Mesothelial cell of epicardium (in vitro differentiated cells): ENCODE measurements at regions not wholly inside any gene's neighbourhood (a gene's known extent, or its start where the extent isn't known, plus 50 kb on each side); places are given as distances from the start of the nearest gene placed in this dataset.

Experiments used
- DNase-seq, 2 experiments: peaks; one replicate each; pipeline ENCODE4 v3.0.0; 2021; ENCODE audit warnings: low spot score in 2 of 2; ENCODE audit not compliant: unreplicated experiment in 2 of 2
- H3K27ac Mint-ChIP-seq: 2 replicates; pipeline ENCODE4 v1.8.0; 2021; ENCODE audit warnings: mixed read lengths
- H3K27me3 Mint-ChIP-seq: 2 replicates; pipeline ENCODE4 v1.8.0; 2021; ENCODE audit warnings: low read depth, mixed read lengths
- H3K36me3 Mint-ChIP-seq: 2 replicates; pipeline ENCODE4 v1.8.0; 2021; ENCODE audit warnings: mixed read lengths
- H3K4me1 Mint-ChIP-seq: 2 replicates; pipeline ENCODE4 v1.8.0; 2021; ENCODE audit warnings: mixed read lengths
- H3K4me3 Mint-ChIP-seq: 2 replicates; pipeline ENCODE4 v1.8.0; 2021; ENCODE audit warnings: mild to moderate bottlenecking, moderate library complexity, mixed read lengths
- H3K9me3 Mint-ChIP-seq: 2 replicates; pipeline ENCODE4 v1.8.0; 2021; ENCODE audit warnings: mixed read lengths
- TF ChIP-seq, protein P1 (sequence below): fragments of 200-600 bp; sonication (generic); IDR thresholded peaks from one replicate; pipeline ENCODE4 v1.5.0; 2021; ENCODE audit warnings: antibody characterized with exemption; ENCODE audit not compliant: unreplicated experiment

DNA sequence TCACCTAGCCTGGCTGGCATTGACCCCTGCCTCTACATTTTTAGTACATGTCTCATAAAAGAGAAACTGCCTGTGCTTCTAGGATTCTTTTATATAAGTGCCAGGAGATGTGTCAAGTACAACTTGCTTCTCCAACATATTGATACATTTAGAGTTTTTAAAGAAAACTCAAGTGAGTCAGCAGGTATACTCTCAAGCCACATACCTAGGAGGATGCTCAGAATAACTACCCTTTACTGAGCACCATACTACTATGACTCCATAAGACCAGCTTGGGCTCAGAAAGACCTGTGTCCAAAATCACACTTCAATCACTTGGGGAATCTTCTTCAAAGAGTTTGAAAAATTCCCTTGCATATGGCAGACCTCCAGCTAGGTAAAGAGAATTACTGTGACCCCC is 389.8 kb upstream of the SLC24A2 start:
- TF ChIP-seq, protein P1, sequence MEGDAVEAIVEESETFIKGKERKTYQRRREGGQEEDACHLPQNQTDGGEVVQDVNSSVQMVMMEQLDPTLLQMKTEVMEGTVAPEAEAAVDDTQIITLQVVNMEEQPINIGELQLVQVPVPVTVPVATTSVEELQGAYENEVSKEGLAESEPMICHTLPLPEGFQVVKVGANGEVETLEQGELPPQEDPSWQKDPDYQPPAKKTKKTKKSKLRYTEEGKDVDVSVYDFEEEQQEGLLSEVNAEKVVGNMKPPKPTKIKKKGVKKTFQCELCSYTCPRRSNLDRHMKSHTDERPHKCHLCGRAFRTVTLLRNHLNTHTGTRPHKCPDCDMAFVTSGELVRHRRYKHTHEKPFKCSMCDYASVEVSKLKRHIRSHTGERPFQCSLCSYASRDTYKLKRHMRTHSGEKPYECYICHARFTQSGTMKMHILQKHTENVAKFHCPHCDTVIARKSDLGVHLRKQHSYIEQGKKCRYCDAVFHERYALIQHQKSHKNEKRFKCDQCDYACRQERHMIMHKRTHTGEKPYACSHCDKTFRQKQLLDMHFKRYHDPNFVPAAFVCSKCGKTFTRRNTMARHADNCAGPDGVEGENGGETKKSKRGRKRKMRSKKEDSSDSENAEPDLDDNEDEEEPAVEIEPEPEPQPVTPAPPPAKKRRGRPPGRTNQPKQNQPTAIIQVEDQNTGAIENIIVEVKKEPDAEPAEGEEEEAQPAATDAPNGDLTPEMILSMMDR = no peak
- Mint-ChIP-seq H3K9me3 (peaks cover 10% of the 10 kb centered on the region), H3K27ac (no peak overlapping the region), H3K4me1 (no peaks in the 10 kb centered on the region), H3K27me3 (peaks cover 7% of the 10 kb centered on the region), H3K36me3 (no peaks in the 10 kb centered on the region), H3K4me3 (no peak overlapping the region)
- DNase-seq = no peak

DNA sequence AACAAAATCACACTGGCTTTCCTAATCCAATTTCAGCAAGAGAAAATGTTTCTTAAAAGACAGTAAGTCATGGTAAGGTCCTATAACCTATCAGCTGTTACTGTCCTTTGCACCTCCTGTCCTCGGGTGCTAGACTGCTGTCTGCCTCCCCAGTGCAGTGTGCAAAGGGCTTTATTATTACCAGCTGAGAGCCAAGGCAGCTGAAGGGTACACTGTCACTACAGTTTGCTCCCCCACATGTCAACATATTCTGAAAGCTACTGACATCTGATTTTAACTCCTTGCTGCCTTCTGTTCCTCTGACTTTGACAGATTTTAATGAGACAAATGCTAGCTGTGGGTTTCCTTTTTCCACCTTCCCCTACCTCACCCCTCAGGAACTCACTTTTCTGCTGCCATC is 389.4 kb upstream of the SLC24A2 start:
- no peak for DNase-seq
- Mint-ChIP-seq H3K27ac (no peak overlapping the region), H3K36me3 (no peaks in the 10 kb centered on the region), H3K27me3 (peaks cover 7% of the 10 kb centered on the region), H3K9me3 (peaks cover 12% of the 10 kb centered on the region), H3K4me1 (no peaks in the 10 kb centered on the region), H3K4me3 (no peak overlapping the region)
- TF ChIP-seq, protein P1 = no peak

DNA sequence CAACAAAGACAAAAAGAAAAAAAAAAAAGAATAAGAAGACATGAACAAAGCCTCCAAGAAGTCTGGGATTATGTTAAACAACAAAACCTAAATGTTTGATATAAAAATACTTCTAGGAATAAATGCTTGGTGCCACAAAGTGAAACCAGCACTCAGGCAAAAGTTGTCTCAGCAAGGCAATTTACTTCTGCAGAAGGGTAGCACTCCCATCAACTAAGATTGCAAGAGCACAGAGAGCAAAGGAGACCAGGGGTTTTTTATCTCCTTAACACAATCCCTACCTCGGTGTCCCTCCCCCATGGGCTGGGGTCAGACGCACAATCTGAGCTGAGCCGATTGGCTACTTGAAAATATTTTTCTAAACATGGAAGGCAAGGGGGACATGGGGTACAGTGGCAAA is 381.3 kb upstream of the SLC24A2 start:
- DNase-seq = no peak
- Mint-ChIP-seq H3K27me3 (no peaks in the 10 kb centered on the region), H3K4me3 (no peak overlapping the region), H3K9me3 (peaks cover 82% of the 10 kb centered on the region), H3K27ac (no peak overlapping the region), H3K36me3 (peaks cover 5% of the 10 kb centered on the region), H3K4me1 (no peaks in the 10 kb centered on the region)
- TF ChIP-seq, protein P1 = no peak

DNA sequence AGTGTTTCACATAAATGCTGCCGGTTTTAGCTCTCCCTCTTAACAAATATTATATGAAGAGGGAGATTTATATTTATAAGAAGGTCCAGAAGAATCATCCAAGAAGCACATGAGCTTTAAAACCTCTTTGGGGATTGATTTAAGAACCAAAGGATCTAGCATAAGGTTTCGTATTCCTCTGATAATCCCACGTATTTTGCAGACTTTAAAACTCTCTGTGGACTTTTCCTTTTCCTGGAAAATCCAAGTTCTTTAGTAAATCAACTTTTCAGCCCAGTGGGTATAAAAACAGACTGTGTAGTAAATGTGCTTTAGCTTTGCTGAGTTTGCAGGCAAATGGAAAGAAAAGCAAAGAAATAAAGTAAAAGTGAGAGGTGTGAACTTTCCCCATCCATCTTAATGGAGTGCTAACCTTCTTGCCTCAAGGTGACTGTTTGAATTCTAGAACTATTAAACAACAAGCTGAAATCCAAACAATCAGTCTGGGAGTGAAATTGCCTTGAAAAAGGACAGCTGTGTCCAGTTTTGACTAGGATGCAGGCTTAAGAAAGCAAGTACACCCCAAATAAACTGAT is 363.4 kb upstream of the SLC24A2 start:
- no peak for DNase-seq
- no peak overlapping the region for H3K4me3 Mint-ChIP-seq
- no peaks in the 10 kb centered on the region for H3K9me3 Mint-ChIP-seq
- no peaks in the 10 kb centered on the region for H3K36me3 Mint-ChIP-seq
- H3K4me1 Mint-ChIP-seq = no peaks in the 10 kb centered on the region
- TF ChIP-seq, protein P1 = no peak
- H3K27ac Mint-ChIP-seq = no peak overlapping the region
- H3K27me3 Mint-ChIP-seq = peaks cover 4% of the 10 kb centered on the region

DNA sequence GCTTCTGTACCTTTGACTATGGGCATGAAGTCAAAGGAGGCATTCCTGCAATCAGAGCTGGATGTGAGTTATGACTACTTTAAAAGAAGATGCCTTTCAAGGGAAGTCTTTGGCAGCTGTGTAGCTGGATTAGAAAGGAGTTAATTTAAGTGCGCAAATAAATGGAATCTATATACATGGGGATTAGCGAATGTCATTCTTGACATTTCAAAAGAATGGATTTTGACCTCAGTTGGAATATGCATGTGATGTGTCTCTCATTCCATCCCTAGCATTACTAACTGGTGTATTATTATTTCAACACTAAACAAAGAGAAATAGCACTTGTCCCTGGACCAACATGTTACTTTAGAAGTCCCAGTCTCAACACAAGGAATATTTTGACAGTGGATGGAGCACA is 359.6 kb upstream of the SLC24A2 start:
- TF ChIP-seq, protein P1 = no peak
- no peaks in the 10 kb centered on the region for H3K36me3 Mint-ChIP-seq
- H3K9me3 Mint-ChIP-seq = no peaks in the 10 kb centered on the region
- H3K4me3 Mint-ChIP-seq = no peak overlapping the region
- no peak for DNase-seq
- H3K27ac Mint-ChIP-seq = no peak overlapping the region
- peaks cover 11% of the 10 kb centered on the region for H3K27me3 Mint-ChIP-seq
- peaks cover 9% of the 10 kb centered on the region for H3K4me1 Mint-ChIP-seq

DNA sequence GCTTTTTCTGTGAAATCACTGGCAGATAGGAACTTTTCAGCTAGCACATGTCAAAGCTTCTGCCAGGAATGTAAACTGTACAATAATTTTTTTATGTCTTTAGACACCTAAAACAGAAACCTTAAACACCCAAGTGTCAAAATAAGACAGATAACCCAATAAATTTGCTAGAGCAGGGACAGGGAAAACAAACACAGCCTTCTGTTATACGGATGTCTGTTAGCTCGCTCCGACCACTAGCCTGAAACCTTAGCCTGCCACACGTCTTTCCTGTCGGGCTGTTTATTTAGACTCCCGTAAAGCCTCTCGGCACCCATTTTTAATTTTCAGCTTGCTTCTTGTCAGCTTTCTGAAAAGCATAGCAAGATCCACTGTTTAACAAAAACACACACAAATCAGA is 355.4 kb upstream of the SLC24A2 start:
- DNase-seq = no peak

More for the DNA sequence above, 355.4 kb upstream of the SLC24A2 start:
- Mint-ChIP-seq H3K9me3 (no peaks in the 10 kb centered on the region), H3K36me3 (no peaks in the 10 kb centered on the region), H3K4me1 (peaks cover 9% of the 10 kb centered on the region), H3K27me3 (peaks cover 10% of the 10 kb centered on the region), H3K4me3 (peak overlapping the region; percentile 38), H3K27ac (no peak overlapping the region)
- TF ChIP-seq, protein P1 = no peak
